Left renal cortex interstitium (tissue), 4 donors: ENCODE measurements at regions not wholly inside any gene's neighbourhood (a gene's known extent, or its start where the extent isn't known, plus 50 kb on each side); places are given as distances from the start of the nearest gene placed in this dataset.
"Not testable (repeated sequence)": the region's sequence is repeated elsewhere in the genome, so short reads cannot be mapped to it uniquely, and the experiment has no call there.

Experiments used
- DNase-seq, 4 donors: peaks; one replicate each; pipeline ENCODE4 v3.0.0-alpha.2; 2013; ENCODE audit warnings: low read depth in 4 of 4, low spot score in 2 of 4, missing footprints in 1 of 4

GRCh38 chr3:139131951-139132350 lies 87.3 kb upstream of the PRR23C start:
- DNase-seq, result no peak

- DNase-seq, result no peak
Measured at GRCh38 chr3:139132976-139133375, 88.3 kb upstream of the PRR23C start.

- DNase-seq, result no peak
Measured at GRCh38 chr3:139134678-139135372, 90.1 kb upstream of the PRR23C start.

GRCh38 chr3:139135657-139136056 lies 91.0 kb upstream of the PRR23C start:
- DNase-seq, result no peak

- DNase-seq, result no peak
Measured at GRCh38 chr3:139136469-139137202, 91.9 kb upstream of the PRR23C start.

- no peak for DNase-seq
Measured at GRCh38 chr3:139140553-139140952, 95.9 kb upstream of the PRR23C start.

GRCh38 chr3:139145980-139146379 lies 101.3 kb upstream of the PRR23C start:
- not testable (repeated sequence) for DNase-seq

GRCh38 chr3:139151530-139151929 lies 106.8 kb upstream of the PRR23C start:
- DNase-seq, result no peak

GRCh38 chr3:139153434-139153833 lies 108.7 kb upstream of the PRR23C start:
- DNase-seq, result not testable (repeated sequence)

- no peak for DNase-seq
Measured at GRCh38 chr3:139157161-139157932, 112.7 kb upstream of the PRR23C start.

GRCh38 chr3:139159356-139159755 lies 114.7 kb upstream of the PRR23C start:
- DNase-seq, result no peak

- no peak for DNase-seq
Measured at GRCh38 chr3:139173372-139174108, 128.8 kb upstream of the PRR23C start.

GRCh38 chr3:139180489-139180888 lies 135.8 kb upstream of the PRR23C start:
- no peak for DNase-seq

- DNase-seq, result no peak
Measured at GRCh38 chr3:139182143-139182542, 137.5 kb upstream of the PRR23C start.

- DNase-seq, result no peak
Measured at GRCh38 chr3:139182598-139182997, 137.9 kb upstream of the PRR23C start.

- DNase-seq, result no peak
Measured at GRCh38 chr3:139185527-139185926, 140.8 kb upstream of the PRR23C start.

- no peak for DNase-seq
Measured at GRCh38 chr3:139187154-139187553, 142.5 kb upstream of the PRR23C start.

- no peak for DNase-seq
Measured at GRCh38 chr3:139187648-139188047, 143.0 kb upstream of the PRR23C start.

GRCh38 chr3:139189943-139190342 lies 145.3 kb upstream of the PRR23C start:
- DNase-seq, result no peak

- DNase-seq, result not testable (repeated sequence)
Measured at GRCh38 chr3:139194421-139194820, 149.4 kb upstream of the MRPS22 start.

GRCh38 chr3:139196146-139196545 lies 147.7 kb upstream of the MRPS22 start:
- DNase-seq, result not testable (repeated sequence)
